ENCODE measurements at regions not wholly inside any gene's neighbourhood (a gene's known extent, or its start where the extent isn't known, plus 50 kb on each side); places are given as distances from the start of the nearest gene placed in this dataset.

GRCh38 chr13:90997951-90998350, 349.5 kb upstream of the MIR17HG start:
- DNase-seq = no peak
- Histone ChIP-seq H3K4me3 (ENCODE audit: low read depth in 1 of 3, low read length in 3 of 3) (no peak overlapping the region), H3K36me3 (ENCODE audit: control insufficient read depth in 3 of 3, insufficient read depth in 2 of 3, low read depth in 1 of 3, low read length in 3 of 3) (no peaks in the 10 kb centered on the region), H3K27ac (ENCODE audit: low read depth in 1 of 3, low read length in 2 of 3) (no peak overlapping the region), H3K4me1 (ENCODE audit: control insufficient read depth in 3 of 3, insufficient read depth in 2 of 3, low read depth in 1 of 3, low read length in 2 of 3) (no peaks in the 10 kb centered on the region), H3K9me3 (ENCODE audit: control insufficient read depth in 2 of 2, insufficient read depth in 1 of 2, low read depth in 1 of 2, low read length in 1 of 2) (no peaks in the 10 kb centered on the region), H3K27me3 (ENCODE audit: control insufficient read depth in 3 of 3, insufficient read depth in 3 of 3, low read length in 3 of 3) (no peaks in the 10 kb centered on the region)
- 67 to 83% (median 79%) methylated on average over 1 of the region's 1 CpG for WGBS, 3 donors
- FAIRE-seq = no peak

GRCh38 chr13:90999401-90999800, 348.1 kb upstream of the MIR17HG start:
- no peak overlapping the region for H3K27ac ChIP-seq (ENCODE audit: low read depth in 1 of 3, low read length in 2 of 3)
- FAIRE-seq = no peak
- no peaks in the 10 kb centered on the region for H3K36me3 ChIP-seq (ENCODE audit: control insufficient read depth in 3 of 3, insufficient read depth in 2 of 3, low read depth in 1 of 3, low read length in 3 of 3)
- H3K4me1 ChIP-seq (ENCODE audit: control insufficient read depth in 3 of 3, insufficient read depth in 2 of 3, low read depth in 1 of 3, low read length in 2 of 3) = no peaks in the 10 kb centered on the region
- no peaks in the 10 kb centered on the region for H3K27me3 ChIP-seq (ENCODE audit: control insufficient read depth in 3 of 3, insufficient read depth in 3 of 3, low read length in 3 of 3)
- H3K4me3 ChIP-seq (ENCODE audit: low read depth in 1 of 3, low read length in 3 of 3) = no peak overlapping the region
- H3K9me3 ChIP-seq (ENCODE audit: control insufficient read depth in 2 of 2, insufficient read depth in 1 of 2, low read depth in 1 of 2, low read length in 1 of 2) = no peaks in the 10 kb centered on the region
- DNase-seq = no peak

DNA sequence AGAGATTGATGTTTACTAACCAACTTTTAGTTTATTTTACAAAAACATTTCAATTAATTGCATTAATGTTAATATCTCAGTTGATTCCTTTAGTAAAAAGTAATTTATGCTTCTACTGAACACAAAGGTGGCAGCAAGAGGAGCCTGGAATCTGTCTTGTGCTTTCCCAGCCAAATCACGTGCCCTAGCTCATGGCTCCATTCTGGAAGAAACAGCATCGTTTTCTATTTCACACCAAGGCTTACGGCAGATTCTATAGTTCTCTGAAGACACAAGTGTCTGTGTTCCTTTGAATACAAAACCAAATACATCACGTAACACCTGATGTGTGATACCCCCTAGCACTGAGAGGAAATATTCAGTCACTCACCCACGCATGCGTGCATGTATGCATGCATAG, 346.1 kb upstream of the MIR17HG start:
- WGBS, 3 donors = 84 to 87% (median 87%) methylated on average over 6 of the region's 6 CpGs
- Histone ChIP-seq H3K4me3 (ENCODE audit: low read depth in 1 of 3, low read length in 3 of 3) (no peak overlapping the region), H3K4me1 (ENCODE audit: control insufficient read depth in 3 of 3, insufficient read depth in 2 of 3, low read depth in 1 of 3, low read length in 2 of 3) (no peaks in the 10 kb centered on the region), H3K27me3 (ENCODE audit: control insufficient read depth in 3 of 3, insufficient read depth in 3 of 3, low read length in 3 of 3) (no peaks in the 10 kb centered on the region), H3K36me3 (ENCODE audit: control insufficient read depth in 3 of 3, insufficient read depth in 2 of 3, low read depth in 1 of 3, low read length in 3 of 3) (no peaks in the 10 kb centered on the region), H3K27ac (ENCODE audit: low read depth in 1 of 3, low read length in 2 of 3) (no peak overlapping the region), H3K9me3 (ENCODE audit: control insufficient read depth in 2 of 2, insufficient read depth in 1 of 2, low read depth in 1 of 2, low read length in 1 of 2) (no peaks in the 10 kb centered on the region)
- FAIRE-seq (no peak), DNase-seq (no peak)

GRCh38 chr13:91014696-91015095, 332.8 kb upstream of the MIR17HG start:
- no peak overlapping the region for H3K27ac ChIP-seq (ENCODE audit: low read depth in 1 of 3, low read length in 2 of 3)
- no peaks in the 10 kb centered on the region for H3K27me3 ChIP-seq (ENCODE audit: control insufficient read depth in 3 of 3, insufficient read depth in 3 of 3, low read length in 3 of 3)
- H3K4me1 ChIP-seq (ENCODE audit: control insufficient read depth in 3 of 3, insufficient read depth in 2 of 3, low read depth in 1 of 3, low read length in 2 of 3) = no peaks in the 10 kb centered on the region
- H3K9me3 ChIP-seq (ENCODE audit: control insufficient read depth in 2 of 2, insufficient read depth in 1 of 2, low read depth in 1 of 2, low read length in 1 of 2) = no peaks in the 10 kb centered on the region
- DNase-seq (no peak), FAIRE-seq (no peak)
- H3K4me3 ChIP-seq (ENCODE audit: low read depth in 1 of 3, low read length in 3 of 3) = no peak overlapping the region
- H3K36me3 ChIP-seq (ENCODE audit: control insufficient read depth in 3 of 3, insufficient read depth in 2 of 3, low read depth in 1 of 3, low read length in 3 of 3) = no peaks in the 10 kb centered on the region
- WGBS, 3 donors = 45 to 75% (median 50%) methylated on average over 3 of the region's 3 CpGs

- Histone ChIP-seq H3K27me3 (ENCODE audit: control insufficient read depth in 3 of 3, insufficient read depth in 3 of 3, low read length in 3 of 3) (no peaks in the 10 kb centered on the region), H3K4me3 (ENCODE audit: low read depth in 1 of 3, low read length in 3 of 3) (no peak overlapping the region), H3K9me3 (ENCODE audit: control insufficient read depth in 2 of 2, insufficient read depth in 1 of 2, low read depth in 1 of 2, low read length in 1 of 2) (no peaks in the 10 kb centered on the region), H3K27ac (ENCODE audit: low read depth in 1 of 3, low read length in 2 of 3) (no peak overlapping the region), H3K4me1 (ENCODE audit: control insufficient read depth in 3 of 3, insufficient read depth in 2 of 3, low read depth in 1 of 3, low read length in 2 of 3) (no peaks in the 10 kb centered on the region), H3K36me3 (ENCODE audit: control insufficient read depth in 3 of 3, insufficient read depth in 2 of 3, low read depth in 1 of 3, low read length in 3 of 3) (no peaks in the 10 kb centered on the region)
- FAIRE-seq = no peak
- DNase-seq = peak; percentile 29 to 44
- WGBS, 3 donors = 39 to 48% (median 41%) methylated on average over 2 of the region's 2 CpGs
These were observed 330.3 kb upstream of the MIR17HG start for GRCh38 chr13:91017031-91017668.

- H3K4me3 ChIP-seq (ENCODE audit: low read depth in 1 of 3, low read length in 3 of 3) = no peak overlapping the region
- DNase-seq (no peak), FAIRE-seq (no peak)
- H3K36me3 ChIP-seq (ENCODE audit: control insufficient read depth in 3 of 3, insufficient read depth in 2 of 3, low read depth in 1 of 3, low read length in 3 of 3) = no peaks in the 10 kb centered on the region
- 53 to 70% (median 59%) methylated on average over 15 of the region's 15 CpGs for WGBS, 3 donors
- no peaks in the 10 kb centered on the region for H3K9me3 ChIP-seq (ENCODE audit: control insufficient read depth in 2 of 2, insufficient read depth in 1 of 2, low read depth in 1 of 2, low read length in 1 of 2)
- H3K4me1 ChIP-seq (ENCODE audit: control insufficient read depth in 3 of 3, insufficient read depth in 2 of 3, low read depth in 1 of 3, low read length in 2 of 3) = no peaks in the 10 kb centered on the region
- no peaks in the 10 kb centered on the region for H3K27me3 ChIP-seq (ENCODE audit: control insufficient read depth in 3 of 3, insufficient read depth in 3 of 3, low read length in 3 of 3)
- no peak overlapping the region for H3K27ac ChIP-seq (ENCODE audit: low read depth in 1 of 3, low read length in 2 of 3)
These were observed 329.8 kb upstream of the MIR17HG start for GRCh38 chr13:91017669-91018053.

DNA sequence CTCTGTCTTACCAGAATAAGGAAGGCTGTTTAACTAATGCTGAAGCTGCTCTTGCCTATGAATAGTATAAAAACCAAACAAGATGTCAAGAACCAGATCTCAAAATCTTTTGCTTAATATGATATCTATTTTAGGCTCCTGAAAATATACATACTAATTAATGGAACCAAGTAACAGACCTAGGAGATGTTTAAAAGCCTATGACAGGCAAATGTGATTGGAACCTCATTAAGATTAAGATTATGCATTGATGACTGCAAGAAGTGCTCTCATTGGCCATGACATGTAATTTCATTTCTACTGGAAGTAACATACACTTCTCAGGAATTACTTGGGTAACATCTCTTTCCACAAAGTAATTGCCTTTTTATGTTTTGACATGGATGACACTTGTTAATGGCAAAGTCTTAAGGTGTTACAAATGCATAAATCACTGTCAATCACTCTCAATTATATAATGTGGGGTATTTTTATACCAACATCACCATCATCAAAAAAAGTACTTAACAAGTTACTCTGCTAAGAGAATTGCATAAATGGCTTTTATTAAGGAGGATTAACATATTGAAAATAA, 326.9 kb upstream of the MIR17HG start:
- FAIRE-seq (no peak), DNase-seq (no peak)
- Histone ChIP-seq H3K4me3 (ENCODE audit: low read depth in 1 of 3, low read length in 3 of 3) (no peak overlapping the region), H3K36me3 (ENCODE audit: control insufficient read depth in 3 of 3, insufficient read depth in 2 of 3, low read depth in 1 of 3, low read length in 3 of 3) (no peaks in the 10 kb centered on the region), H3K27me3 (ENCODE audit: control insufficient read depth in 3 of 3, insufficient read depth in 3 of 3, low read length in 3 of 3) (no peaks in the 10 kb centered on the region), H3K4me1 (ENCODE audit: control insufficient read depth in 3 of 3, insufficient read depth in 2 of 3, low read depth in 1 of 3, low read length in 2 of 3) (no peaks in the 10 kb centered on the region), H3K9me3 (ENCODE audit: control insufficient read depth in 2 of 2, insufficient read depth in 1 of 2, low read depth in 1 of 2, low read length in 1 of 2) (no peaks in the 10 kb centered on the region), H3K27ac (ENCODE audit: low read depth in 1 of 3, low read length in 2 of 3) (no peak overlapping the region)

DNA sequence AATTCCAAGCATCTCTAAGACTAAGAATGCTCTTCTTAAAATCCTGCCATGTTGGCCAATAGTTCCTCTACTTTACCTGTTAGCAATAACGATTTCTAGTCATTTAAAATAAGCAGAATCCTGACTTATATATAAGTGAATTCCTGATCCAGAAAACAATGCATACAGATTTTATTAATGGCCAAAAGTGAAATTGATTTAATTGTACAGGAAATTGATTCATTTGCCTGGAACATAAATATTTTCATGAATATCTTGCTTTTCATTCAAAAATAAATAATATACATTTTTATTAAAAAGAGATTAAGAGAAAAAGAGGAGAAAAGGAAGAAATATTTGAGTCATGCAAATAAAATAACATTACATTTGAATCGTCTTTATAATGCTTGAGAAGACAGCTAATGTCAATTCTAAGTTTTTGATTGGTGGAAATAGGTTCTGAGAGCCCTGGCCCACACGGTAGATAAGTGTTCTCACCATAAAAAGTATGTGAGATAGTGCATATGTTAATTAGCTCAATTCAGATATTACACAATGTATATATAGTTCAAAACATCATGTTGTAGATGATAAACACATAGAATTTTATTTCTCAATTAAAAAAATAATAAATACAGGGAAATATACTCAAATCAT, 323.2 kb upstream of the MIR17HG start:
- Histone ChIP-seq H3K27ac (ENCODE audit: low read depth in 1 of 3, low read length in 2 of 3) (no peak overlapping the region), H3K4me1 (ENCODE audit: control insufficient read depth in 3 of 3, insufficient read depth in 2 of 3, low read depth in 1 of 3, low read length in 2 of 3) (no peaks in the 10 kb centered on the region), H3K36me3 (ENCODE audit: control insufficient read depth in 3 of 3, insufficient read depth in 2 of 3, low read depth in 1 of 3, low read length in 3 of 3) (no peaks in the 10 kb centered on the region), H3K27me3 (ENCODE audit: control insufficient read depth in 3 of 3, insufficient read depth in 3 of 3, low read length in 3 of 3) (no peaks in the 10 kb centered on the region), H3K4me3 (ENCODE audit: low read depth in 1 of 3, low read length in 3 of 3) (no peak overlapping the region), H3K9me3 (ENCODE audit: control insufficient read depth in 2 of 2, insufficient read depth in 1 of 2, low read depth in 1 of 2, low read length in 1 of 2) (no peaks in the 10 kb centered on the region)
- DNase-seq = no peak
- WGBS, 3 donors = 67 to 74% (median 72%) methylated on average over 3 of the region's 3 CpGs
- FAIRE-seq = no peak

DNA sequence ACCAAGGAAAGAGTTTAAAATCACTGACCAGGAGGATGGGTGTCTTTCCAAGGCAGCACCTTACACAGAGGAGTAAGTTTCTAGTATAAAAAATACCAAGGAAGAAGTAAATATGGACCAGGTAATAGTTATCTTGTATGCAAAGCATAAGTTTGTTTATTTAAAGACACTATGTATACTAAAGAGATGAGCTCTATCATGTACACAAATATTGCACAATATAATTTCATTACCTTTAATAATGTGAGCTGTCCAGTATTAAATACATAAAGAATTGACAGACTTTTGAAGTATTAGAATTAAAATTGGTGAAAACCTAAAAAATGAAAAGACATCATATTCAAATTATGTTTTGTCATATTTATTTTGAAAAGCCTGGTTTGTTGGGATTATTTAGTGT, 322.0 kb upstream of the MIR17HG start:
- no peak for DNase-seq
- H3K4me3 ChIP-seq (ENCODE audit: low read depth in 1 of 3, low read length in 3 of 3) = no peak overlapping the region
- H3K4me1 ChIP-seq (ENCODE audit: control insufficient read depth in 3 of 3, insufficient read depth in 2 of 3, low read depth in 1 of 3, low read length in 2 of 3) = no peaks in the 10 kb centered on the region
- no peak for FAIRE-seq
- no peaks in the 10 kb centered on the region for H3K27me3 ChIP-seq (ENCODE audit: control insufficient read depth in 3 of 3, insufficient read depth in 3 of 3, low read length in 3 of 3)
- no peaks in the 10 kb centered on the region for H3K9me3 ChIP-seq (ENCODE audit: control insufficient read depth in 2 of 2, insufficient read depth in 1 of 2, low read depth in 1 of 2, low read length in 1 of 2)
- no peaks in the 10 kb centered on the region for H3K36me3 ChIP-seq (ENCODE audit: control insufficient read depth in 3 of 3, insufficient read depth in 2 of 3, low read depth in 1 of 3, low read length in 3 of 3)
- H3K27ac ChIP-seq (ENCODE audit: low read depth in 1 of 3, low read length in 2 of 3) = no peak overlapping the region

Measured in small intestine (tissue), 7 donors.